HEK293T (cell line): ENCODE measurements at regions not wholly inside any gene's neighbourhood (a gene's known extent, or its start where the extent isn't known, plus 50 kb on each side); places are given as distances from the start of the nearest gene placed in this dataset.

ENCODE experiments used
- CTCF ChIA-PET: fragments of 350-600 bp; formaldehyde crosslinking; extraction: SDS; loops from one replicate; lab custom pipeline; 2021; ENCODE audit warnings: antibody characterized with exemption, inconsistent platforms; lab: Yijun Ruan, JAX
- POLR2A ChIA-PET: fragments of 350-600 bp; formaldehyde crosslinking; extraction: SDS; loops from one replicate; lab custom pipeline; 2020; ENCODE audit warnings: antibody characterized with exemption, inconsistent platforms; lab: Yijun Ruan, JAX
- DNase-seq: peaks from one replicate; pipeline ENCODE4 v3.0.0; 2012; ENCODE audit warnings: mixed read lengths; ENCODE audit errors: extremely low spot score
- ARNT ChIP-seq: fragments of 450-650 bp; IDR thresholded peaks from 2 replicates; pipeline ENCODE4 v1.6.1; 2017; ENCODE audit warnings: mild to moderate bottlenecking
- BHLHE40 ChIP-seq: fragments of 450-650 bp; IDR thresholded peaks from 2 replicates; pipeline ENCODE4 v1.6.1; 2016; ENCODE audit warnings: mild to moderate bottlenecking, moderate library complexity, borderline replicate concordance
- CTBP1 ChIP-seq: fragments of 450-650 bp; IDR thresholded peaks from 2 replicates; pipeline ENCODE4 v1.6.1; 2016; ENCODE audit warnings: borderline replicate concordance
- ELF4 ChIP-seq: fragments of 450-650 bp; IDR thresholded peaks from 2 replicates; pipeline ENCODE4 v1.6.1; 2017; ENCODE audit warnings: antibody characterized with exemption
- FOXA1 ChIP-seq: fragments of 450-650 bp; IDR thresholded peaks from 2 replicates; pipeline ENCODE4 v1.6.1; 2016; ENCODE audit warnings: mild to moderate bottlenecking
- FOXK2 ChIP-seq: fragments of 450-650 bp; IDR thresholded peaks from 2 replicates; pipeline ENCODE4 v1.6.1; 2016; ENCODE audit warnings: mild to moderate bottlenecking
- FOXM1 ChIP-seq: fragments of 450-650 bp; IDR thresholded peaks from 2 replicates; pipeline ENCODE4 v1.6.1; 2017; ENCODE audit warnings: mild to moderate bottlenecking, borderline replicate concordance
- HDGF ChIP-seq: fragments of 450-650 bp; IDR thresholded peaks from 2 replicates; pipeline ENCODE4 v1.6.1; 2017; ENCODE audit warnings: antibody characterized with exemption, borderline replicate concordance
- L3MBTL2 ChIP-seq: fragments of 450-650 bp; conservative IDR thresholded peaks from 2 replicates; pipeline ENCODE4 v1.6.1; 2016; ENCODE audit warnings: mild to moderate bottlenecking
- LEF1 ChIP-seq: fragments of 450-650 bp; IDR thresholded peaks from 2 replicates; pipeline ENCODE4 v1.6.1; 2017; ENCODE audit warnings: mild to moderate bottlenecking, borderline replicate concordance
- NFRKB ChIP-seq: fragments of 450-650 bp; IDR thresholded peaks from 2 replicates; pipeline ENCODE4 v1.6.1; 2016; ENCODE audit warnings: mild to moderate bottlenecking, moderate library complexity
- SP1 ChIP-seq: fragments of 450-650 bp; IDR thresholded peaks from 2 replicates; pipeline ENCODE4 v1.6.1; 2017
- SUZ12 ChIP-seq: fragments of 450-650 bp; IDR thresholded peaks from 2 replicates; pipeline ENCODE4 v1.6.1; 2016; ENCODE audit warnings: mild to moderate bottlenecking
- TARDBP ChIP-seq: fragments of 450-650 bp; IDR thresholded peaks from 2 replicates; pipeline ENCODE4 v1.6.1; 2016
- ZNF384 ChIP-seq: fragments of 450-650 bp; IDR thresholded peaks from 2 replicates; pipeline ENCODE4 v1.6.1; 2016
- TF ChIP-seq, protein P1 (sequence below): fragments of 450-650 bp; IDR thresholded peaks from 2 replicates; pipeline ENCODE4 v1.6.1; 2016

DNA sequence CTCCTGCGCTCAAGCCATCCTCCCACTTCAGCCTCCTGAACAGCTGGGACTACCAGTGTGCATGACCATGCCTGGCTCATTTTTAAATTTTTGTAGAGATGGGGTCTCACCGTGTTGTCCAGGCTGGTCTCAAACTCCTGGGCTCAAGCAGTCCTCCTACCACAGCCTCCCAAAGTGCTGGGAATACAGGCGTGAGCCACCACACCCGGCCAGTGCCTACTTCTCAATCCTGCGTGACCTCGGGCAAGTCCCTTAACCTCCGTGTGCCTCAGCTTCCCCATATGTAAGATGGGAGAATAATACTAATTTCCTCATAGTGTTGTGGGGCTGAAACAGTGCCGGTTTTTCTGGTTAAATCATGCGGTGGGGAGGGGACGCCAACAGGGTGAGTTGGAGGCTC lies 143.5 kb upstream of the CIBAR2 start:
- POLR2A ChIA-PET: no interaction called here
- no peak for TF ChIP-seq TARDBP
- no peak for TF ChIP-seq BHLHE40
- TF ChIP-seq FOXA1: no peak
- no peak for TF ChIP-seq LEF1
- no peak for TF ChIP-seq ARNT
- no peak for TF ChIP-seq NFRKB
- no peak for TF ChIP-seq CTBP1
- TF ChIP-seq, protein P1, sequence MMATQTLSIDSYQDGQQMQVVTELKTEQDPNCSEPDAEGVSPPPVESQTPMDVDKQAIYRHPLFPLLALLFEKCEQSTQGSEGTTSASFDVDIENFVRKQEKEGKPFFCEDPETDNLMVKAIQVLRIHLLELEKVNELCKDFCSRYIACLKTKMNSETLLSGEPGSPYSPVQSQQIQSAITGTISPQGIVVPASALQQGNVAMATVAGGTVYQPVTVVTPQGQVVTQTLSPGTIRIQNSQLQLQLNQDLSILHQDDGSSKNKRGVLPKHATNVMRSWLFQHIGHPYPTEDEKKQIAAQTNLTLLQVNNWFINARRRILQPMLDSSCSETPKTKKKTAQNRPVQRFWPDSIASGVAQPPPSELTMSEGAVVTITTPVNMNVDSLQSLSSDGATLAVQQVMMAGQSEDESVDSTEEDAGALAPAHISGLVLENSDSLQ: no peak
- TF ChIP-seq FOXM1: no peak
- no peak for TF ChIP-seq SUZ12
- no peak for TF ChIP-seq SP1
- TF ChIP-seq FOXK2: no peak
- no peak for TF ChIP-seq HDGF
- no peak for TF ChIP-seq L3MBTL2
- no peak for TF ChIP-seq ELF4
- no peak for TF ChIP-seq ZNF384
- DNase-seq: no peak
- CTCF ChIA-PET: no interaction called here

DNA sequence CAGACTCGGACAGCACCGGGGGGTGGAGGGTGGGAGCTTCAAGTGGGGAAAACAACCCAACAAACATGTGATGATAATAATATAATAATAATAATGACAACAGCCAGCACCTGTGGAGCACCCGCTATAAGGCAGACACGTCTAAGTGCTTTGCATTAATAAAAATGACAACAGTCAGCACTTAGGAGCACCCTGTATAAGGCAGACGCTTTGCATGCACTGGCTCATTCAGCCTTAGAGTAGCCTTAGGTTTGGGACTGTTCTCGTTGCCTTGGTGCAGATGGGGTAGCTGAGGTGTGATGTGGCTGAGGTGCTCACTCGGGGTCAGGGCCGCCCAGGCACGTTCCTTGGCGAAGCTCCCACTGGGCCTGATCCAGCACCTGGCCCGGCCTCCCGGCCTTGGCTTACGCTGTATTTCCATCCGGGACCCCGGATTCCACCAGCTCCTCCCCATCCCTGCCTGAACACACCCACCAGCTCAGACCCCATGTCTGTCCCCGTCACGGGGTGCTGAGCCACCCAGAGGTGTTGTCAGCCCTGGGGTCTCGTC lies 144.0 kb upstream of the CIBAR2 start:
- CTCF ChIA-PET: no interaction called here
- DNase-seq: no peak
- POLR2A ChIA-PET: no interaction called here
- TF ChIP-seq ZNF384 (no peak), SUZ12 (no peak), TARDBP (no peak), ARNT (no peak), FOXK2 (no peak), FOXA1 (no peak), SP1 (no peak), NFRKB (no peak), CTBP1 (no peak), FOXM1 (no peak), HDGF (no peak)
- TF ChIP-seq, protein P1: no peak

DNA sequence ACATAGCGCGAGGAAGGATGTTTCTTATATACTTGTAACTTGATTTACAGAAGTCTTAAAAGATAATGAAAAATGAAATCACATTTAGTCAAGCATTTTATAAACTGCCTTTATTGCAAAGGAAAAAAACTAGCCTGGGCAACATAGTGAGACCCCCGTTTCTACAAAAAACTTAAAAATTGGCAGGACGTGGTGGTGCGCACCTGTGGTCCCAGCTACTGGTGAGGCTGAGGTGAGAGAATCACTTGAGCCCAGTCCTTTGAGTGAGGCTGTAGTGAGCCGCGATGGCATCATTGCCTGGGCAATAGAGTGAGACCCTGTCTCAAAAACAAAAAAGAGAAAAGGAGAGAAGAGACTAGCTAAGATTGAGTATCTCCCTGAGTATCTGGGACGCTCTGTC lies 145.2 kb upstream of the CIBAR2 start:
- no peak for DNase-seq
- ChIA-PET POLR2A (interaction anchor here (1.4 kb wide), 1 partner anchor 71 kb away, joined by 3 read pairs; no protein-coding TSS in a partner anchor), CTCF (interaction anchor here (1.2 kb wide), 1 partner anchor 18 kb away, joined by 3 read pairs; no protein-coding TSS in a partner anchor)
- TF ChIP-seq ZNF384 (no peak), TARDBP (no peak)

DNA sequence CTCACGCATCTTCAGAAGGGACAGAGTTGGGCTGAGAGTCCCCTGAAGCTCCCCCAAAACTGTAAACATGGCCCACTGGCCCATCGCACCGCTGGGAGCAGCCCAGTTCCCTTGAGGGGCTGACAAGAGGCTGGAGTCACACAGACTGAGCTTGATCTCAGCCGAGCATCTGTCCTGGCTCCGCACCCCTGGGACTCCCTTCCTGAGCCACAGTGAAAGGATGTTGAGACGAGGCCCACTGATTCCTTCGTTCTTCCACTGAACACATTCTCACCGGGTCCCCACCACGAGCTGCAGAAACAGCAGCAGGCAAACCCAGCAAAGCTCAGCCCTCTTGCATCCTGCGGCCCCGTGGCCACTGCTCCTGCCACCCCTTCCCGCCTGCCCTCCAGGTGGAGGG lies 145.9 kb upstream of the CIBAR2 start:
- ChIA-PET POLR2A (interaction anchor here (1.4 kb wide), 1 partner anchor 70 kb away, joined by 3 read pairs; no protein-coding TSS in a partner anchor), CTCF (interaction anchor here (1.2 kb wide), 1 partner anchor 17 kb away, joined by 3 read pairs; no protein-coding TSS in a partner anchor)
- DNase-seq: no peak

DNA sequence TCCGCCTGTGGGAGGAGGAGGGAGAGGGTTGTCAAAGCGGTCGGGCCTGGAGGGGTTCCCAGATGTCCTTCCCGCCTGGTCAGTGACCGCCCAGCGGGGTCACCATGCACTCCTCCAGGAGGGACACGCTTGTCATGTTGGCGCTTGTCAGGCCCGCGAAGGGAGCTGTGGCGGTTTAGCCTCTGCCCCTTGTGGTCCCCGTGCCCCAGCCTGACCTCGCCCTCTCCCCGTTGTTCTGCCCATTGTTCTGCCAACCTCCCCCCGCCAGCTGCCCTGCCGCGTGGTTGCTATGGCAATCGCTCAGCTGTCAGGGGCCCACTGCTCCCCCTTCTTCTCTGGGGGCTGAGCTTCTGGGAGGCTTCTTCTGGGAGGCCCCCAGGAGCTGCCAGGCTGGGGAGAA lies 146.4 kb upstream of the CIBAR2 start:
- ChIA-PET CTCF (no interaction called here), POLR2A (interaction anchor here (1.4 kb wide), 1 partner anchor 70 kb away, joined by 3 read pairs; no protein-coding TSS in a partner anchor)
- TF ChIP-seq LEF1 (no peak), BHLHE40 (no peak), SUZ12 (no peak)
- DNase-seq: no peak

More for the DNA sequence above, 145.9 kb upstream of the CIBAR2 start:
- TF ChIP-seq SP1 (no peak), L3MBTL2 (no peak), CTBP1 (no peak), SUZ12 (no peak), FOXM1 (no peak), HDGF (no peak), ELF4 (no peak), FOXA1 (no peak), BHLHE40 (no peak), LEF1 (no peak), TARDBP (no peak), FOXK2 (no peak), ZNF384 (no peak)
- TF ChIP-seq, protein P1: no peak

DNA sequence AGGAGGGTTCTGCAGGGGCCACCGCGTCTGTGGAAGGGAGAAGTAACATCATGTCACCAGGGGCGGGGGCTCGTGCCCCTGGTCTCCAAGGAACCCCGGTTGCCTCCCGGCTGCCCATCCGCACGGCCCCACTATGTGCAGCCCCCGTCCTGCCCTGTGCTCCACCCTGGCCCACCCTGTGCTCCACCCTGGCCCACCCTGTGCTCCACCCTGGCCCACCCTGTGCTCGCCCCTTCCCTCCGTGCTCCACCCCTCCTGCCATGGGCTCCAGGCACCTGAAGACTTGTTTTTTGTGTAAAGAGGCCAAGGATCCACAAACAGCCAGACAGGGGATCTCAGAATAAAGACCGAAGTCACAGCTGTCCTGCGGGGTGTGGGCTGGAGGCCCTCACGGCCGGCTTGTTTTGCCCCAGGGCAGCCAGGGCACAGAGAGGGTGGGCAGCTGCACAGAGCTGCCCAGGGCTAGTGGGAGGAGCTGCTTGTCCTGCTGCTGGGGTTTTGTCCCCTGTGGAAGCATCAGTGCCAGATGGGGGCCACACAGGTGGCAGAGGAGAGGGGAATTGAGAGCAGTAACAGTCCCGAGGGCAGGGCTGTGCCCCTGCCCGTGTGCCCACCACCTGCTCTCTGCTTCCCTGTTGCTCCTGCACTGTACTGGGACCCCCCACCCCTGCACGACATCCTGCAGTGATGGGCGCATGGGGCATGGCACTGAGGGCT lies 147.0 kb upstream of the CIBAR2 start:
- POLR2A ChIA-PET: no interaction called here
- DNase-seq: no peak
- TF ChIP-seq SP1 (no peak), LEF1 (no peak), L3MBTL2 (no peak), ARNT (no peak), FOXM1 (no peak), ELF4 (no peak), CTBP1 (no peak), ZNF384 (no peak), TARDBP (no peak), NFRKB (no peak), SUZ12 (no peak)
- TF ChIP-seq, protein P1: no peak
- CTCF ChIA-PET: no interaction called here
